ENCODE measurements at regions not wholly inside any gene's neighbourhood (a gene's known extent, or its start where the extent isn't known, plus 50 kb on each side); places are given as distances from the start of the nearest gene placed in this dataset.

- ChIA-PET CTCF (no interaction called here), POLR2A (ENCODE audit: unreplicated experiment) (no interaction called here)
- Histone ChIP-seq H3K9me3 (ENCODE audit: insufficient read depth, low read depth) (no peaks in the 10 kb centered on the region), H3K79me2 (ENCODE audit: low read depth) (no peaks in the 10 kb centered on the region), H3K4me2 (no peak overlapping the region), H4K20me1 (ENCODE audit: insufficient read depth) (no peaks in the 10 kb centered on the region), H3K9me2 (ENCODE audit: insufficient read depth) (no peaks in the 10 kb centered on the region), H3K4me1 (replicated peaks; ENCODE audit: insufficient read depth) (no peaks in the 10 kb centered on the region), H3K27me3 (ENCODE audit: insufficient read depth, low read depth) (no peaks in the 10 kb centered on the region), H3K36me3 (ENCODE audit: low read depth) (no peaks in the 10 kb centered on the region), H3K4me3 (no peak overlapping the region), H2AFZ (no peak overlapping the region), H3K27ac (no peak overlapping the region), H3F3A (ENCODE audit: insufficient read depth, low read depth) (no peaks in the 10 kb centered on the region)
- intact Hi-C loops (cut with micrococcal nuclease; ENCODE audit: unreplicated experiment), result no loop called here
- BruUV-seq (replicated peaks), result no TSS peak
- no peak for TF ChIP-seq EZH2 (IDR thresholded peaks at IDR 0.05; ENCODE audit: low read depth)
- TF ChIP-seq CTCF (conservative IDR thresholded peaks at IDR 0.05), result no peak
- DNase-seq, result no peak
Measured at GRCh38 chr10:111200505-111201186, 123.8 kb downstream of the ADRA2A start.

- intact Hi-C loops (cut with micrococcal nuclease; ENCODE audit: unreplicated experiment), result no loop called here
- H3K4me2 ChIP-seq, result no peak overlapping the region
- no peak overlapping the region for H2AFZ ChIP-seq
- no peaks in the 10 kb centered on the region for H3K4me1 ChIP-seq (replicated peaks; ENCODE audit: insufficient read depth)
- H4K20me1 ChIP-seq (ENCODE audit: insufficient read depth), result no peaks in the 10 kb centered on the region
- H3K36me3 ChIP-seq (ENCODE audit: low read depth), result no peaks in the 10 kb centered on the region
- H3K27me3 ChIP-seq (ENCODE audit: insufficient read depth, low read depth), result no peaks in the 10 kb centered on the region
- no TSS peak for BruUV-seq (replicated peaks)
- no peak overlapping the region for H3K27ac ChIP-seq
- no peaks in the 10 kb centered on the region for H3F3A ChIP-seq (ENCODE audit: insufficient read depth, low read depth)
- ChIA-PET POLR2A (ENCODE audit: unreplicated experiment) (no interaction called here), CTCF (no interaction called here)
- no peaks in the 10 kb centered on the region for H3K79me2 ChIP-seq (ENCODE audit: low read depth)
- TF ChIP-seq EZH2 (IDR thresholded peaks at IDR 0.05; ENCODE audit: low read depth), result no peak
- no peak for TF ChIP-seq CTCF (conservative IDR thresholded peaks at IDR 0.05)
- H3K4me3 ChIP-seq, result no peak overlapping the region
- H3K9me3 ChIP-seq (ENCODE audit: insufficient read depth, low read depth), result no peaks in the 10 kb centered on the region
- no peak for DNase-seq
- no peaks in the 10 kb centered on the region for H3K9me2 ChIP-seq (ENCODE audit: insufficient read depth)
Measured at GRCh38 chr10:111203615-111204014, 126.8 kb downstream of the ADRA2A start.

GRCh38 chr10:111204838-111205237, 128.0 kb downstream of the ADRA2A start:
- Histone ChIP-seq H3K4me2 (no peak overlapping the region), H3K36me3 (ENCODE audit: low read depth) (no peaks in the 10 kb centered on the region), H3K27ac (no peak overlapping the region), H4K20me1 (ENCODE audit: insufficient read depth) (no peaks in the 10 kb centered on the region), H3K9me3 (ENCODE audit: insufficient read depth, low read depth) (no peaks in the 10 kb centered on the region), H3F3A (ENCODE audit: insufficient read depth, low read depth) (no peaks in the 10 kb centered on the region), H3K4me1 (replicated peaks; ENCODE audit: insufficient read depth) (no peaks in the 10 kb centered on the region), H3K4me3 (no peak overlapping the region), H3K27me3 (ENCODE audit: insufficient read depth, low read depth) (no peaks in the 10 kb centered on the region), H2AFZ (no peak overlapping the region), H3K9me2 (ENCODE audit: insufficient read depth) (no peaks in the 10 kb centered on the region), H3K79me2 (ENCODE audit: low read depth) (no peaks in the 10 kb centered on the region)
- DNase-seq, result no peak
- ChIA-PET POLR2A (ENCODE audit: unreplicated experiment) (no interaction called here), CTCF (no interaction called here)
- no TSS peak for BruUV-seq (replicated peaks)
- intact Hi-C loops (cut with micrococcal nuclease; ENCODE audit: unreplicated experiment), result no loop called here
- no peak for TF ChIP-seq CTCF (conservative IDR thresholded peaks at IDR 0.05)
- no peak for TF ChIP-seq EZH2 (IDR thresholded peaks at IDR 0.05; ENCODE audit: low read depth)
